ENCODE measurements at regions not wholly inside any gene's neighbourhood (a gene's known extent, or its start where the extent isn't known, plus 50 kb on each side); places are given as distances from the start of the nearest gene placed in this dataset.
"Not testable (repeated sequence)": the region's sequence is repeated elsewhere in the genome, so short reads cannot be mapped to it uniquely, and the experiment has no call there.

- H3K4me3 ChIP-seq (ENCODE audit: low read length), result no peak overlapping the region
- TF ChIP-seq CTCF (conservative IDR thresholded peaks at IDR 0.05; ENCODE audit: low read length), result no peak
- no peak for DNase-seq (ENCODE audit: low read depth)
Observed at GRCh38 chr5:60084226-60084625, 190.7 kb upstream of the PDE4D start.

GRCh38 chr5:60077292-60077691 is 183.8 kb upstream of the PDE4D start:
- no peak for DNase-seq (ENCODE audit: low read depth)
- no peak for TF ChIP-seq CTCF (conservative IDR thresholded peaks at IDR 0.05; ENCODE audit: low read length)
- H3K4me3 ChIP-seq (ENCODE audit: low read length), result no peak overlapping the region

- DNase-seq (ENCODE audit: low read depth), result no peak
- no peak for TF ChIP-seq CTCF (conservative IDR thresholded peaks at IDR 0.05; ENCODE audit: low read length)
- H3K4me3 ChIP-seq (ENCODE audit: low read length), result no peak overlapping the region
Observed at GRCh38 chr5:60076746-60077145, 183.2 kb upstream of the PDE4D start.

GRCh38 chr5:60066502-60066901 is 173.0 kb upstream of the PDE4D start:
- TF ChIP-seq CTCF (conservative IDR thresholded peaks at IDR 0.05; ENCODE audit: low read length), result no peak
- no peak for DNase-seq (ENCODE audit: low read depth)
- H3K4me3 ChIP-seq (ENCODE audit: low read length), result no peak overlapping the region

- no peak for DNase-seq (ENCODE audit: low read depth)
- no peak overlapping the region for H3K4me3 ChIP-seq (ENCODE audit: low read length)
- TF ChIP-seq CTCF (conservative IDR thresholded peaks at IDR 0.05; ENCODE audit: low read length), result no peak
Observed at GRCh38 chr5:60060389-60060788, 166.9 kb upstream of the PDE4D start.

GRCh38 chr5:60056191-60056590 is 162.7 kb upstream of the PDE4D start:
- no peak for DNase-seq (ENCODE audit: low read depth)
- H3K4me3 ChIP-seq (ENCODE audit: low read length), result no peak overlapping the region
- no peak for TF ChIP-seq CTCF (conservative IDR thresholded peaks at IDR 0.05; ENCODE audit: low read length)

GRCh38 chr5:60055168-60055567 is 161.6 kb upstream of the PDE4D start:
- no peak for TF ChIP-seq CTCF (conservative IDR thresholded peaks at IDR 0.05; ENCODE audit: low read length)
- no peak overlapping the region for H3K4me3 ChIP-seq (ENCODE audit: low read length)
- DNase-seq (ENCODE audit: low read depth), result no peak

GRCh38 chr5:60041996-60042664 is 148.6 kb upstream of the PDE4D start:
- not testable (repeated sequence) for H3K4me3 ChIP-seq (ENCODE audit: low read length); DNase-seq (ENCODE audit: low read depth)

GRCh38 chr5:60041508-60041907 is 148.0 kb upstream of the PDE4D start:
- H3K4me3 ChIP-seq (ENCODE audit: low read length); DNase-seq (ENCODE audit: low read depth): not testable (repeated sequence)

Data from AG10803 (cell line).